Endothelial cell of umbilical vein (primary cell): ENCODE measurements at regions not wholly inside any gene's neighbourhood (a gene's known extent, or its start where the extent isn't known, plus 50 kb on each side); places are given as distances from the start of the nearest gene placed in this dataset.

Experiments
- BruUV-seq: library from RNA; stranded (reverse); fragments of 400-500 nt; replicated peaks from 2 replicates; lab custom pipeline; 2021; lab: Mats Ljungman, UMichigan
- CTCF ChIA-PET: fragments of 300-600, 350-600 bp; sonication (Branson Sonifier 250); formaldehyde crosslinking; loops from one replicate; lab custom pipeline; 2021; ENCODE audit warnings: antibody characterized with exemption, inconsistent platforms; lab: Charles Lee
- POLR2A ChIA-PET: fragments of 300-600, 350-600 bp; sonication (Branson Sonifier 250); formaldehyde crosslinking; loops from one replicate; lab custom pipeline; 2021; ENCODE audit warnings: antibody characterized with exemption, inconsistent platforms; lab: Charles Lee
- DNase-seq: peaks from one replicate; pipeline ENCODE4 v3.0.0-alpha.2; 2011; ENCODE audit warnings: low read depth, low spot score
- FAIRE-seq: peaks from 2 replicates; lab custom pipeline; 2011; peaks lifted over from hg19 to GRCh38; lab: Jason Lieb, UNC
- H2AFZ ChIP-seq: 2 replicates; pipeline ENCODE4 v1.6.0; 2012; ENCODE audit warnings: low read depth, low read length, control low read depth, inconsistent platforms
- H3K27ac ChIP-seq: 2 replicates; pipeline ENCODE4 v1.5.1; 2011; ENCODE audit warnings: low read depth, mild to moderate bottlenecking, control low read depth, low read length, moderate library complexity; ENCODE audit not compliant: insufficient read depth
- H3K27me3 ChIP-seq, 2 experiments: 2 replicates each; pipeline versions ENCODE4 v1.6.0 to v1.6.1; 2011; ENCODE audit warnings: low read length in 2 of 2, mixed read lengths in 1 of 2; ENCODE audit not compliant: control insufficient read depth in 2 of 2, insufficient read depth in 2 of 2
- H3K36me3 ChIP-seq, 2 experiments: 2 replicates in 1 of 2; 3 replicates in 1 of 2; pipeline ENCODE4 v1.5.1; 2011; ENCODE audit warnings: low read length in 2 of 2, mild to moderate bottlenecking in 1 of 2, moderate library complexity in 1 of 2; ENCODE audit not compliant: control insufficient read depth in 2 of 2, insufficient read depth in 2 of 2; ENCODE audit errors: extremely low read depth in 1 of 2
- H3K4me1 ChIP-seq: 3 replicates; pipeline ENCODE4 v1.5.1; 2011; ENCODE audit warnings: mild to moderate bottlenecking, low read length; ENCODE audit not compliant: control insufficient read depth, insufficient read depth; ENCODE audit errors: extremely low read depth
- H3K4me2 ChIP-seq: 2 replicates; pipeline ENCODE4 v1.6.1; 2011; ENCODE audit warnings: low read length, control low read depth, mixed read lengths; ENCODE audit not compliant: insufficient read depth
- H3K4me3 ChIP-seq, 3 experiments: fragments of 200-600 bp in 1 of 3; sonication (generic), shearing (Covaris generic) in 1 of 3; replicated peaks in 1 of 3; 2 replicates each; pipeline ENCODE4 v1.5.1; 2011 to 2016; ENCODE audit warnings: control low read depth in 3 of 3, low read length in 3 of 3, mild to moderate bottlenecking in 2 of 3, inconsistent platforms in 1 of 3, low read depth in 1 of 3, moderate library complexity in 1 of 3; ENCODE audit not compliant: insufficient read depth in 1 of 3
- H3K79me2 ChIP-seq: 2 replicates; pipeline ENCODE4 v1.6.0; 2012; ENCODE audit warnings: low read length, inconsistent platforms; ENCODE audit not compliant: control insufficient read depth, insufficient read depth
- H3K9ac ChIP-seq: replicated peaks from 2 replicates; pipeline ENCODE3; 2011; ENCODE audit warnings: low read length, control low read depth; ENCODE audit not compliant: insufficient read depth; ENCODE audit errors: extremely low read depth
- H3K9me1 ChIP-seq: replicated peaks from 3 replicates; pipeline ENCODE4 v1.6.0; 2011; ENCODE audit warnings: mild to moderate bottlenecking, low read length; ENCODE audit not compliant: control insufficient read depth, insufficient read depth; ENCODE audit errors: extremely low read depth
- H3K9me3 ChIP-seq: replicated peaks from 2 replicates; pipeline ENCODE4 v1.5.1; 2012; ENCODE audit warnings: low read length, inconsistent platforms; ENCODE audit not compliant: control insufficient read depth, insufficient read depth
- H4K20me1 ChIP-seq: replicated peaks from 2 replicates; pipeline ENCODE3; 2011; ENCODE audit warnings: mild to moderate bottlenecking, low read length; ENCODE audit not compliant: control insufficient read depth, insufficient read depth; ENCODE audit errors: extremely low read depth
- CTCF ChIP-seq, 2 donors: IDR thresholded peaks; 1 replicate in 1 of 2; 2 replicates in 1 of 2; pipeline ENCODE4 v1.5.1; 2011; ENCODE audit warnings: low read length in 2 of 2, mild to moderate bottlenecking in 2 of 2, moderate library complexity in 2 of 2, control low read depth in 1 of 2, inconsistent platforms in 1 of 2, low read depth in 1 of 2; ENCODE audit not compliant: insufficient read depth in 1 of 2; ENCODE audit errors: extremely low read depth in 1 of 2
- EZH2 ChIP-seq: IDR thresholded peaks from 2 replicates; pipeline ENCODE4 v1.6.1; 2012; ENCODE audit warnings: borderline replicate concordance, low read depth, mild to moderate bottlenecking, moderate library complexity, low read length, inconsistent platforms; ENCODE audit not compliant: severe bottlenecking
- FOS ChIP-seq: IDR thresholded peaks from 2 replicates; pipeline ENCODE4 v1.6.1; 2011; ENCODE audit warnings: mild to moderate bottlenecking, low read length, moderate library complexity, borderline replicate concordance; ENCODE audit not compliant: insufficient read depth
- GATA2 ChIP-seq: IDR thresholded peaks from 2 replicates; pipeline ENCODE4 v1.7.0; 2011; ENCODE audit warnings: low read depth, mild to moderate bottlenecking, moderate library complexity, mixed read lengths, low read length; ENCODE audit not compliant: insufficient read length, insufficient read depth
- JUN ChIP-seq: IDR thresholded peaks from 2 replicates; pipeline ENCODE4 v1.6.1; 2011; ENCODE audit warnings: borderline replicate concordance, low read depth; ENCODE audit not compliant: insufficient read length, insufficient read depth
- MAX ChIP-seq: IDR thresholded peaks from 2 replicates; pipeline ENCODE4 v1.6.1; 2011; ENCODE audit not compliant: insufficient read depth, insufficient read length
- MYC ChIP-seq: IDR thresholded peaks from one replicate; pipeline ENCODE4 v1.6.1; 2011; ENCODE audit warnings: mild to moderate bottlenecking, low read depth, low read length
- POLR2A ChIP-seq: IDR thresholded peaks from 2 replicates; pipeline ENCODE4 v1.6.1; 2012; ENCODE audit warnings: low read depth, mild to moderate bottlenecking, control low read depth, low read length
- POLR2AphosphoS5 ChIP-seq: IDR thresholded peaks from 2 replicates; pipeline ENCODE4 v1.6.1; 2012; ENCODE audit warnings: low read depth, mild to moderate bottlenecking, control low read depth, low read length, moderate library complexity; ENCODE audit not compliant: insufficient read depth
- dilution Hi-C: fragments of 300-500 bp; cut with MboI; formaldehyde crosslinking; loops from one replicate; pipeline ENCODE4 v1.15.0; 2019; ENCODE audit warnings: low sequenced_read_pairs; ENCODE audit not compliant: extremely low pct_ligation_motif_present
- intact Hi-C: fragments of 100-400 bp; cut with micrococcal nuclease; formaldehyde crosslinking; loops from one replicate; pipeline ENCODE4 v1.10.0; 2022

DNA sequence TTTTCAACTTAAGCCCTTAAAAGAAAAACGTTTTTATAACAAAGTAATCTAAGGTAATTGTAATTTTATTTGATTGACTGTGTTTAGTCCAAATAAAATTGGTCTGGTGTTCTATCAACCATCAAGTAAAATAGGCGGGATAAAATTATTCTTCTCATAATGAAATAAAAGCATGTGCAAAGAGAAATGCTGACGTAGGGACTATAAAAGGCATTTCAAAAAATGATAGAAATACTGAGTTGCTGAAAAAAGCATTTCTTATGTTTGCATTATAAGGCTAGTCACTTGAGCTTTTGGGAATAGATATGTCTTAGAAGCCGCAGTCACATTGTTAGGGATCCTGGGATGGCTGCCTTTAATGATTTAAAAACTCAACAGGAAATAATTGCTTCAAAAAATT, 608.0 kb upstream of the JAG1 start:
- intact Hi-C loops = no loop called here
- no peak overlapping the region for H2AFZ ChIP-seq
- DNase-seq = no peak
- H3K27me3 ChIP-seq = no peaks in the 10 kb centered on the region
- H3K79me2 ChIP-seq = no peaks in the 10 kb centered on the region
- ChIA-PET CTCF (no interaction called here), POLR2A (no interaction called here)
- H3K4me1 ChIP-seq = no peaks in the 10 kb centered on the region
- no peak for FAIRE-seq
- H3K27ac ChIP-seq = no peak overlapping the region
- no peak overlapping the region for H3K4me3 ChIP-seq
- H3K4me2 ChIP-seq = no peak overlapping the region
- dilution Hi-C loops = no loop called here
- no peaks in the 10 kb centered on the region for H3K9me3 ChIP-seq
- no peaks in the 10 kb centered on the region for H4K20me1 ChIP-seq
- no peak overlapping the region for H3K9ac ChIP-seq
- TF ChIP-seq GATA2 (no peak), JUN (no peak), EZH2 (no peak), MYC (no peak), POLR2A (no peak), MAX (no peak), FOS (no peak)
- H3K36me3 ChIP-seq = no peaks in the 10 kb centered on the region
- H3K9me1 ChIP-seq = no peaks in the 10 kb centered on the region
- BruUV-seq = no TSS peak

DNA sequence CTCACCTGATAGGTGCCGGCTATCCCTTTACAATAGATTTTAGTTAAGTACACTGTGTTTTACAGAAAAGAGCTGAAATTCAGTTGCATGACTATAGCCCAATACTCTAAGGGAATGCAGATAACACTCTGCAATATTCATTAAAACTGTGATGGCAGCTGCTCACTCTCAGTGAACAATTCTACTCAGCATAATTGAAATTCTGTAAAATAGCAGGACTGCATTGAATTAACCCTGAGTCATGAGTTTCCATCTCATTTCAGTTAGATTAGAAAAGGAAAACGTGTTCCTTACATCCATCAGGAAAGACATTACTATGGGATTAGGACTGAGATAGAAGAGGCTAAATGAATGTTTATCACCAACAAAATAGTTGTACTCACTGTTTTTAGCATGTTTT, 613.3 kb upstream of the JAG1 start:
- POLR2A ChIA-PET = no interaction called here
- TF ChIP-seq MAX = no peak
- TF ChIP-seq CTCF (IDR thresholded peaks at IDR 0.05; ENCODE audit: extremely low read depth in 1 of 2, insufficient read depth in 1 of 2, low read depth in 1 of 2, low read length in 2 of 2) = no peak
- no peak for TF ChIP-seq POLR2A
- no peak for TF ChIP-seq MYC
- TF ChIP-seq JUN = no peak
- no peak for TF ChIP-seq FOS
- no peak for TF ChIP-seq GATA2
- TF ChIP-seq EZH2 = no peak
- no peak for TF ChIP-seq POLR2AphosphoS5
- Histone ChIP-seq H3K4me1 (no peaks in the 10 kb centered on the region), H2AFZ (no peak overlapping the region), H3K4me3 (no peak overlapping the region), H3K9me1 (no peaks in the 10 kb centered on the region), H3K36me3 (no peaks in the 10 kb centered on the region), H3K27ac (no peak overlapping the region), H3K79me2 (no peaks in the 10 kb centered on the region), H4K20me1 (no peaks in the 10 kb centered on the region), H3K9me3 (no peaks in the 10 kb centered on the region), H3K27me3 (no peaks in the 10 kb centered on the region), H3K4me2 (no peak overlapping the region), H3K9ac (no peak overlapping the region)
- no TSS peak for BruUV-seq
- dilution Hi-C loops (no loop called here), intact Hi-C loops (no loop called here)
- DNase-seq (no peak), FAIRE-seq (no peak)
- CTCF ChIA-PET = no interaction called here
